WTC11 (cell line): ENCODE measurements at regions not wholly inside any gene's neighbourhood (a gene's known extent, or its start where the extent isn't known, plus 50 kb on each side); places are given as distances from the start of the nearest gene placed in this dataset.

ENCODE experiments used
- ATAC-seq: fragments of 200-7000 bp; cut with Tn5 transposase; 2 replicates; pipeline ENCODE4 v1.10.0; 2021; ENCODE audit warnings: mild to moderate bottlenecking, moderate library complexity
- CTCF ChIA-PET: fragments of 300-600 bp; sonication (Branson Sonifier 250); formaldehyde crosslinking; loops from one replicate; lab custom pipeline; 2021; ENCODE audit warnings: antibody characterized with exemption; lab: Charles Lee
- POLR2A ChIA-PET: fragments of 350-600 bp; sonication (Branson Sonifier 250); formaldehyde crosslinking; loops from one replicate; lab custom pipeline; 2021; ENCODE audit warnings: antibody characterized with exemption; lab: Charles Lee
- DNase-seq: peaks from one replicate; pipeline ENCODE4 v3.0.0; 2021; ENCODE audit warnings: low spot score
- H3K27ac Mint-ChIP-seq: 2 replicates; pipeline ENCODE4 v1.8.0; 2021; ENCODE audit warnings: mixed read lengths
- H3K27me3 Mint-ChIP-seq: 2 replicates; pipeline ENCODE4 v1.8.0; 2021; ENCODE audit warnings: low read depth, mild to moderate bottlenecking, moderate library complexity, mixed read lengths
- H3K36me3 Mint-ChIP-seq: 2 replicates; pipeline ENCODE4 v1.8.0; 2021; ENCODE audit warnings: mixed read lengths
- H3K4me1 Mint-ChIP-seq: 2 replicates; pipeline ENCODE4 v1.8.0; 2022; ENCODE audit warnings: mixed read lengths
- H3K4me3 Mint-ChIP-seq: 2 replicates; pipeline ENCODE4 v1.8.0; 2021; ENCODE audit warnings: mild to moderate bottlenecking, moderate library complexity, mixed read lengths
- H3K9me3 Mint-ChIP-seq: 2 replicates; pipeline ENCODE4 v1.8.0; 2021; ENCODE audit warnings: mixed read lengths
- ATF2 ChIP-seq: sonication (generic); formaldehyde crosslinking; IDR thresholded peaks from 2 replicates; pipeline ENCODE4 v1.8.1; 2022; ENCODE audit warnings: low read depth, missing genetic modification reagents, borderline replicate concordance
- ETV6 ChIP-seq: sonication (generic); formaldehyde crosslinking; IDR thresholded peaks from 2 replicates; pipeline ENCODE4 v1.8.1; 2022; ENCODE audit warnings: mild to moderate bottlenecking, missing genetic modification reagents
- GABPB1 ChIP-seq: sonication (generic); formaldehyde crosslinking; IDR thresholded peaks from 2 replicates; pipeline ENCODE4 v1.8.1; 2023; ENCODE audit warnings: mild to moderate bottlenecking, missing genetic modification reagents
- GTF2I ChIP-seq: fragments of 250-450 bp; sonication (Bioruptor Pico); conservative IDR thresholded peaks from 2 replicates; pipeline ENCODE4 v1.4.0; 2021; ENCODE audit warnings: mild to moderate bottlenecking
- KAT7 ChIP-seq: sonication (generic); formaldehyde crosslinking; IDR thresholded peaks from 2 replicates; pipeline ENCODE4 v1.8.1; 2023; ENCODE audit warnings: missing genetic modification reagents, mild to moderate bottlenecking, borderline replicate concordance
- NFE2L1 ChIP-seq: sonication (generic); formaldehyde crosslinking; IDR thresholded peaks from 2 replicates; pipeline ENCODE4 v1.8.1; 2023; ENCODE audit warnings: missing genetic modification reagents
- NR1H2 ChIP-seq: sonication (generic); formaldehyde crosslinking; IDR thresholded peaks from 2 replicates; pipeline ENCODE4 v1.9.0; 2021; ENCODE audit warnings: mild to moderate bottlenecking, moderate library complexity, missing genetic modification reagents
- NR2C2 ChIP-seq: sonication (generic); formaldehyde crosslinking; IDR thresholded peaks from 2 replicates; pipeline ENCODE4 v1.8.0; 2022; ENCODE audit warnings: mild to moderate bottlenecking, missing genetic modification reagents
- SP1 ChIP-seq: sonication (generic); formaldehyde crosslinking; conservative IDR thresholded peaks from 2 replicates; pipeline ENCODE4 v1.8.1; 2022; ENCODE audit warnings: missing genetic modification reagents
- TEAD1 ChIP-seq: sonication (generic); formaldehyde crosslinking; IDR thresholded peaks from 2 replicates; pipeline ENCODE4 v1.8.0; 2022; ENCODE audit warnings: mild to moderate bottlenecking, missing genetic modification reagents
- TP53 ChIP-seq: sonication (generic); formaldehyde crosslinking; IDR thresholded peaks from 2 replicates; pipeline ENCODE4 v1.8.1; 2023; ENCODE audit warnings: mild to moderate bottlenecking, missing genetic modification reagents
- ZBTB21 ChIP-seq: sonication (generic); formaldehyde crosslinking; IDR thresholded peaks from 2 replicates; pipeline ENCODE4 v1.8.1; 2023; ENCODE audit warnings: mild to moderate bottlenecking, missing genetic modification reagents, borderline replicate concordance
- ZNF263 ChIP-seq: sonication (generic); formaldehyde crosslinking; IDR thresholded peaks from 2 replicates; pipeline ENCODE4 v1.8.1; 2022; ENCODE audit warnings: low read depth, mild to moderate bottlenecking, moderate library complexity, missing genetic modification reagents
- ZNF396 ChIP-seq: fragments of 250-450 bp; sonication (Bioruptor Pico); IDR thresholded peaks from 2 replicates; pipeline ENCODE4 v1.8.0; 2021; ENCODE audit warnings: mild to moderate bottlenecking, moderate library complexity, borderline replicate concordance
- ZNF416 ChIP-seq: fragments of 250-450 bp; sonication (Bioruptor Pico); IDR thresholded peaks from 2 replicates; pipeline ENCODE4 v1.9.0; 2021; ENCODE audit warnings: mild to moderate bottlenecking, inconsistent platforms
- ZNF423 ChIP-seq: fragments of 250-450 bp; sonication (Bioruptor Pico); IDR thresholded peaks from 2 replicates; pipeline ENCODE4 v2.1.2; 2022; ENCODE audit warnings: mild to moderate bottlenecking, moderate library complexity
- ZNF671 ChIP-seq: fragments of 250-450 bp; sonication (Bioruptor Pico); IDR thresholded peaks from 2 replicates; pipeline ENCODE4 v1.8.0; 2021; ENCODE audit warnings: mild to moderate bottlenecking
- TF ChIP-seq, protein P1 (sequence below): fragments of 250-450 bp; sonication (Bioruptor Pico); IDR thresholded peaks from 2 replicates; pipeline ENCODE4 v1.9.0; 2021; ENCODE audit warnings: mild to moderate bottlenecking
- TF ChIP-seq, protein P2 (sequence below): sonication (generic); formaldehyde crosslinking; IDR thresholded peaks from 2 replicates; pipeline ENCODE4 v1.8.0; 2022; ENCODE audit warnings: mild to moderate bottlenecking, missing genetic modification reagents
- TF ChIP-seq, protein P3 (sequence below): sonication (generic); formaldehyde crosslinking; IDR thresholded peaks from 2 replicates; pipeline ENCODE4 v1.8.0; 2022; ENCODE audit warnings: mild to moderate bottlenecking, missing genetic modification reagents

DNA sequence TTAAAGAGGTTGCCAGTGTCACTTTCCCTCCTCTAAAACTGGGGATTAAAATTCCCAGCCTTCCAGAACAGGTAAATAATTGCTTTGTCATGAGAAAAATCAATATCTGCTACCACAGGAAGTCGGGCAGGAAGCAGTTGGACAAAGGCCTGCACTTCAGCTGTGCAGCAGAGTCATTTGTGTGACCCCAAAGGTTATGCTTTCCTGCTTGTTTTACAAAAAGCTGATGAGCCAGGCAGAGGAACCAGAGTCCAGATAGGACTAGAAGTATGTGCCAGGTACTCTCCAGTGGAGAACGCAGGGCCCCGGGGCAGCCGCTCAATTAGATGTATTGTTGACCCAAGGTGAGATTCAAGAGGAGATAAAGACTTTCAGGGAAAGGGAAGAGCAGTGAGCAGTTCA lies 117.1 kb upstream of the FRMD6 start:
- ATAC-seq (no peak), DNase-seq (no peak)
- H3K4me1 Mint-ChIP-seq: peaks cover 4% of the 10 kb centered on the region; the same call in 1 of the 2 replicates
- no peak overlapping the region for H3K27ac Mint-ChIP-seq
- TF ChIP-seq GABPB1 (CRISPR knock-in tag): 0 out of 2 replicates have a peak, but pooled peaks have one; percentile 47
- TF ChIP-seq ZNF671 (CRISPR knock-in tag): no peak
- no peak for TF ChIP-seq ZNF263 (CRISPR knock-in tag)
- H3K36me3 Mint-ChIP-seq: no peaks in the 10 kb centered on the region
- H3K27me3 Mint-ChIP-seq: no peaks in the 10 kb centered on the region
- ChIA-PET CTCF (interaction anchor here (1.1 kb wide), 1 partner anchor 242 kb away, joined by 4 read pairs; no protein-coding TSS in a partner anchor), POLR2A (no interaction called here)
- H3K4me3 Mint-ChIP-seq: no peak overlapping the region
- peaks cover 15% of the 10 kb centered on the region for H3K9me3 Mint-ChIP-seq

DNA sequence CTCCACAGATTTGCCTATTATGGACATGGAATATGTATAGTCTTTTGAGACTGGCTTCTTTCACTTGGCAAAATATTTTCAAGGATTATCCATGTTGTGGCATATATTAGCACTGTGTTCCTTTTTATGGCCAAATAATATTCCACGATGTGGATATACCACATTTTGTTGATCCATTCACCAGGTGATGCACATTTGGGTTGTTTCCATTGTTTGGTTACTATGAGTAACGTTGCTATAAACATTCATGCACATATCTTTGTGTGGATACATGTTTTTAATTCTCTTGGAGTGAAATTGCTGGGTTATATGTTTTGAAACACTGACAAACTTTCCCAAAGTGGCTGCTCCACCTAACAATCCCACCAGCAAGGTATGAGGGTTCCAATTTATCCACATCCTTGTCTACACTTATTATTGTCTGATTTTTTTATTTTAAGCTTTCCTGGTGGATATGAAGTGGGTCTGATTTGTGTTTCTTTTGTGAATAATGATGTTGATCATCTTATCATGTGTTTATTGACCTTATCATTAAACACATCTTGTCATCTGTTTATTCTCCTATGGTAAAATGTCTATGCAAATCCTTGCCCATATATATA lies 116.2 kb upstream of the FRMD6 start:
- peaks cover 9% of the 10 kb centered on the region; the same call in 1 of the 2 replicates for H3K4me1 Mint-ChIP-seq
- H3K27ac Mint-ChIP-seq: no peak overlapping the region
- no peaks in the 10 kb centered on the region for H3K27me3 Mint-ChIP-seq
- CTCF ChIA-PET: interaction anchor here (1.1 kb wide), 1 partner anchor 241 kb away, joined by 4 read pairs; no protein-coding TSS in a partner anchor
- no peaks in the 10 kb centered on the region for H3K36me3 Mint-ChIP-seq
- TF ChIP-seq ZBTB21 (CRISPR knock-in tag): no peak
- ATAC-seq (no peak), DNase-seq (no peak)
- no peak overlapping the region for H3K4me3 Mint-ChIP-seq
- H3K9me3 Mint-ChIP-seq: peaks cover 15% of the 10 kb centered on the region
- POLR2A ChIA-PET: interaction anchor here (0.6 kb wide), 1 partner anchor 221 kb away, joined by 3 read pairs; no protein-coding TSS in a partner anchor

- Mint-ChIP-seq H3K36me3 (no peaks in the 10 kb centered on the region), H3K4me1 (peaks cover 9% of the 10 kb centered on the region; the same call in 1 of the 2 replicates), H3K9me3 (peaks cover 19% of the 10 kb centered on the region), H3K4me3 (no peak overlapping the region), H3K27me3 (no peaks in the 10 kb centered on the region), H3K27ac (no peak overlapping the region)
- CTCF ChIA-PET: interaction anchor here (1.6 kb wide), 1 partner anchor 21 kb away, joined by 4 read pairs; no protein-coding TSS in a partner anchor
- ATAC-seq (no peak), DNase-seq (no peak)
- POLR2A ChIA-PET: no interaction called here
- TF ChIP-seq ZNF423 (CRISPR knock-in tag) (no peak), GTF2I (CRISPR knock-in tag) (no peak), NFE2L1 (CRISPR knock-in tag) (no peak), KAT7 (CRISPR knock-in tag) (no peak), TEAD1 (no peak), ATF2 (CRISPR knock-in tag) (no peak), NR1H2 (CRISPR knock-in tag) (no peak), SP1 (CRISPR knock-in tag) (no peak), ZNF396 (CRISPR knock-in tag) (no peak), TP53 (no peak), ETV6 (no peak), ZNF671 (CRISPR knock-in tag) (no peak), ZNF416 (no peak), NR2C2 (no peak)
- TF ChIP-seq, protein P1, sequence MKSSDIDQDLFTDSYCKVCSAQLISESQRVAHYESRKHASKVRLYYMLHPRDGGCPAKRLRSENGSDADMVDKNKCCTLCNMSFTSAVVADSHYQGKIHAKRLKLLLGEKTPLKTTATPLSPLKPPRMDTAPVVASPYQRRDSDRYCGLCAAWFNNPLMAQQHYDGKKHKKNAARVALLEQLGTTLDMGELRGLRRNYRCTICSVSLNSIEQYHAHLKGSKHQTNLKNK: no peak
- TF ChIP-seq, protein P2, sequence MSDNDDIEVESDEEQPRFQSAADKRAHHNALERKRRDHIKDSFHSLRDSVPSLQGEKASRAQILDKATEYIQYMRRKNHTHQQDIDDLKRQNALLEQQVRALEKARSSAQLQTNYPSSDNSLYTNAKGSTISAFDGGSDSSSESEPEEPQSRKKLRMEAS: no peak
- TF ChIP-seq, protein P3, sequence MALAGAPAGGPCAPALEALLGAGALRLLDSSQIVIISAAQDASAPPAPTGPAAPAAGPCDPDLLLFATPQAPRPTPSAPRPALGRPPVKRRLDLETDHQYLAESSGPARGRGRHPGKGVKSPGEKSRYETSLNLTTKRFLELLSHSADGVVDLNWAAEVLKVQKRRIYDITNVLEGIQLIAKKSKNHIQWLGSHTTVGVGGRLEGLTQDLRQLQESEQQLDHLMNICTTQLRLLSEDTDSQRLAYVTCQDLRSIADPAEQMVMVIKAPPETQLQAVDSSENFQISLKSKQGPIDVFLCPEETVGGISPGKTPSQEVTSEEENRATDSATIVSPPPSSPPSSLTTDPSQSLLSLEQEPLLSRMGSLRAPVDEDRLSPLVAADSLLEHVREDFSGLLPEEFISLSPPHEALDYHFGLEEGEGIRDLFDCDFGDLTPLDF (CRISPR knock-in tag): no peak
These were observed 112.7 kb upstream of the FRMD6 start for GRCh38 chr14:51538973-51539372.
